Transverse colon (tissue), 4 donors: ENCODE measurements at regions not wholly inside any gene's neighbourhood (a gene's known extent, or its start where the extent isn't known, plus 50 kb on each side); places are given as distances from the start of the nearest gene placed in this dataset.

Experiments used
- CTCF ChIP-seq, 5 experiments: fragments of 200-600 bp in 3 of 5; fragments of 450-650 bp in 2 of 5; sonication (generic) in 3 of 5; IDR thresholded peaks; 1 replicate in 2 of 5; 2 replicates in 3 of 5; pipeline ENCODE4 v1.5.1; 2016 to 2017; ENCODE audit warnings: antibody characterized with exemption in 5 of 5, inconsistent platforms in 3 of 5, mild to moderate bottlenecking in 2 of 5, moderate library complexity in 1 of 5
- EP300 ChIP-seq: sonication (generic); formaldehyde crosslinking; IDR thresholded peaks from one replicate; pipeline ENCODE4 v1.6.1; 2017; ENCODE audit warnings: antibody characterized with exemption, low read depth
- POLR2A ChIP-seq: fragments of 450-650 bp; IDR thresholded peaks from one replicate; pipeline ENCODE4 v1.6.1; 2016; ENCODE audit warnings: antibody characterized with exemption, mild to moderate bottlenecking, moderate library complexity
- POLR2AphosphoS5 ChIP-seq, 3 donors: sonication (generic); formaldehyde crosslinking; IDR thresholded peaks; one replicate each; pipeline ENCODE4 v1.6.1; 2016; ENCODE audit warnings: antibody characterized with exemption in 3 of 3

DNA sequence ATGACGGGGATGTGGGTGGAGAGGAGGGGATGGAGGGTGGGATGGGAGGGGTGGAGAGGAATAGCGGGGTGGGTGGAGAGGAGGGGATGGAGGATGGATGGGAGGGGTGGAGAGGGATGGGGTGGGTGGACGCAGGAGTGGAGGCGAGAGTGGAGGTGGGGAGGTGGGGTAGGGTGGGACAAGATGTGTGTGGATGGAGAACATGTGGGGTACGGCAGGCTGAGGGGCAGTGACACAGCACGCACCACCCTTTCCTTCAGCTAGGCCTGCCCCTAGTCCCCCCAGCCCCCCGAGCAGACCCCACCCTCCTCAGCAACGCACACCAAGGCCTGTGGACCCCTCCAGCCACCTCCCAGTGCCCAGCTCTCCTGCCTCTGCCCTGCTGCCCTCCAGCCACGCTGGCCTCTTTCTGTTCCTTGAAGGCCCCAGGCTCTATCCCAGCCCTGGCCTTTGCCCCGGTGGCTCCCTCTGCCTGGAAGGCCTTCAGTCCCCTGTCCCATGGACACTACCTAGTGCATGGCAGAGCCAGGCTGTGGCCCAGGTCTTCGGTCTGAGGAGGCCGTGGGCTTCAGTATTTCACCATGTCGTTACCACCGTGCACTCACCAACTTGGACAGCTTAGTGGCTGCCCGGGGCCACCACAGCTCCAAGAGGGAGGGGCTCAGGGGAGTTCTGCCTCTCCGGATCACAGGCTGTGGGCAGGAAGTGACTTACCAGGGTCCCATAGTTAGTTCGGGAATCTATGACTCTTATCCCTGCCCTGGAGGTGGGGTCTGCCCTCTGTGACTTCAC is 78.4 kb upstream of the PMEPA1 start:
- TF ChIP-seq CTCF (IDR thresholded peaks at IDR 0.05) (no peak), POLR2A (no peak), EP300 (no peak), POLR2AphosphoS5 (IDR thresholded peaks at IDR 0.05) (no peak)
